Midbrain (tissue), 1 donor: ENCODE measurements at regions not wholly inside any gene's neighbourhood (a gene's known extent, or its start where the extent isn't known, plus 50 kb on each side); places are given as distances from the start of the nearest gene placed in this dataset.

Source experiments
- DNase-seq: peaks from one replicate; lab custom pipeline; 2025; lab: John Stamatoyannopoulos, UW

GRCh38 chr16:49910541-49911071 lies 54.7 kb upstream of the ZNF423 start:
- no peak for DNase-seq

GRCh38 chr16:49911430-49911829 lies 55.5 kb upstream of the ZNF423 start:
- no peak for DNase-seq

DNA sequence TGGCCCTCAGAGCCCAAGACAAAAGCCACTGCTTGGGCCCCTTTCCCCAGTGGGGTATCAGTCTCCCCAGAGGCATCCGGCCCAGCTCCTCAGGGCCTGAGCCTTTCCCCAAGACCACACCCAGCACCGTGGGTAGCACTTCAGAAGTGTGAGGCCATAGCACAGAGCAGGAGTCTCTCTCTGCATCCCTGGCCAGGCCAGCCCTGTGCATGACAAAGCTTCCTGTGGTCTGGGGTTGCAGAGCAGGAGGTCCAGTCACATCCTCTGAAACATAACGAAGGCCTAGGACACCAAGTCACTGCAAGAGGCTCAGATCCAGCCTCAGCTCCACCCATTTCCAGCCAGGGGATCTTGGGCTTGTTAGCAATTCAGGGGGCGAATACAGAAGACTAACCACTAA lies 56.8 kb upstream of the ZNF423 start:
- DNase-seq, result no peak

GRCh38 chr16:49913720-49914119 lies 57.8 kb upstream of the ZNF423 start:
- no peak for DNase-seq

DNA sequence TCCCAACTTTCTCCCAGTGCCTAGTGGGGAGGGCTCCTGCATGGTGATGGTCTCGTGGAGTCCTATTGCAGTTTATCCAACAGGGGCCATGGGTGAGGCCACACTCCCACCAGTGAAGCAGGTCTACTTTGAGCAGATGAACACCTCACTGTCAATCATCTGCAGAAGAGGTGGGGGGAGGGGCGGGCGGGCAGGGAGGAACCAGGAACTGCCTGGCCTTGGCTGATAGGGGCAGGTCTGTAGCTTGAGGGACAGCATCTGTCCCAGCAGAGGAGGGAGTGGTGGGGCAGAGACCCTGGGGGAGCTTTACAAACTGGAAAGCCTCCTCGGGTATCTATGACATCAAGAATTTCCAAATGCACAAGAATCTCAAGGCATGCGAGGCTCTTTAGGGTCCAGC lies 58.7 kb upstream of the ZNF423 start:
- no peak for DNase-seq

DNA sequence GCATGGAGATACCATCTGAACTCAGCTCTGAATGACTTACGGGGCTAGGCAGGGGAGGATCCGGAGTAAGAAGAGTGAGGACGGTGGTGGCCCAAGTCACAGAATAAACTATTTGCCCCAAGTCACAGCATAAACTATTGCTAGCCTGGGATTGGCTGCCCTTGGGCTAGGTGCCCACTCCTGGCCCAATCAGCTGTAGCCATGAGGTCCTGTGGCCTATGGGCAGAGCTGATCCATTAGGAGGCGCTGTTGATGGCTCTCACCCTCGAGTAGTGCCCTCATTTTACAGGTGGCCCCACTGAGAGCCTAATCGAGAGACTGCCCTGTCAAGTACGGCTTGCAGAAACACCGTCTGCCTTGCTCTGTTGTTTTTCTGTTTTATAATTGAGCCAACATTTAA lies 62.3 kb upstream of the ZNF423 start:
- no peak for DNase-seq

DNA sequence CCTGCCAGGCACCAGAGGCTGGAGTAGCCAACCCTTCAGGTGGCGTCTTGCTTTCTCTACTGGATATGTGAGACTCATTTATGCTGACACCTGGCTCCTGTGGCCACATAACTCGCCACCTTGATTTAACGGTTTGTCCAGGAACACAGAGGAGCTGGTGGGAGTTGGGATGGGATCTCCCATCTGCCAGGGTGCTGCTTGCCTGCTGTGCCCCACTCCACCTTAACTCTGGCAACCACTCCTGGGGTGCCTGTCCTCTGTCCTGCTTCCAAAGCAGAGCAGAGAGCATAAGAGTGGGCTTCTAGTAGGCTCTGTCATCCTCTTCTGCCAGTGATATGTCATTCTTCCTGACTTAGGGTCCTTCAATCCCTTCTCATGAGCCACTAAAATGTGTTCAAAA lies 63.4 kb upstream of the ZNF423 start:
- no peak for DNase-seq

DNA sequence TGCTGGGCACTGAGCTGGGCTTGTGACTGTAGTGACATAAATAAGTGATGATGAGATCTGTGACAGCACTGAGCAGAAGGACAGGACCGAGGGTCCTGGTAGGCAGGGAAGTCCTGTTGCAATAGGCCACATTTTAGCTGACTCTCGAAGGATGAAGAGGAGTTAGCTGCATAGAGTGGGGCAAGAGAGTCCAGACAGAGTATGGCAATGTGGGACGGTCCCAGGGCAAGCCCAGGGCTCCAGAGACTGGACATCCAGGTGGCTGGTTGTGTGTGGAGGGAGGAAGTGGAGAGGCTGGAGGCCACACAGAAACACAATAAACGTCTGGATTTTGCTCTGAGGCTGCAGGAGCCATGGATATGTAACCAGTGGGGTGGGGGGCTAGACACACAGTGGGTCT lies 64.5 kb upstream of the ZNF423 start:
- no peak for DNase-seq

- DNase-seq, result no peak
Measured at GRCh38 chr16:49921106-49921505, 65.2 kb upstream of the ZNF423 start.

GRCh38 chr16:49921791-49922456 lies 66.0 kb upstream of the ZNF423 start:
- DNase-seq, result peak; percentile 40

GRCh38 chr16:49923411-49923810 lies 67.5 kb upstream of the ZNF423 start:
- no peak for DNase-seq

DNA sequence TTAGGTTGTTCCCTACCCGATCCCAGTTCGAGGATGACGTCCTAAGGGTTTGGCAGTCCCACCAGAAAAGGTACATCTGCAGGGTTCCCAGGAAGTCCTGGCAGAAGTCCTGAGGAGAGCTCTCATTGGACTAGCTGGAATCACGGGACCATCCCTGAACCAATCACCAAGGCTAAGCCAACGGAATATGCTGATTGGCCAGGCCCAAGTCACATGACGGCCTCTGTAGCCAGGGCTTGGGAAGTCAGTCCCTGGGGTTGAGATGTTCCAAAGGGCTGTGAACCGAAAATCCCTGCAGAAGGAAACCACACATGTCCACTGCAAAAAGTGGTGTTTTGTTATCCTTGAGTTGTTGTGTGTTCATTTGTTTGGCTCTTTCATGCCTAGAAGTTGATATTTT lies 68.2 kb upstream of the ZNF423 start:
- no peak for DNase-seq

DNA sequence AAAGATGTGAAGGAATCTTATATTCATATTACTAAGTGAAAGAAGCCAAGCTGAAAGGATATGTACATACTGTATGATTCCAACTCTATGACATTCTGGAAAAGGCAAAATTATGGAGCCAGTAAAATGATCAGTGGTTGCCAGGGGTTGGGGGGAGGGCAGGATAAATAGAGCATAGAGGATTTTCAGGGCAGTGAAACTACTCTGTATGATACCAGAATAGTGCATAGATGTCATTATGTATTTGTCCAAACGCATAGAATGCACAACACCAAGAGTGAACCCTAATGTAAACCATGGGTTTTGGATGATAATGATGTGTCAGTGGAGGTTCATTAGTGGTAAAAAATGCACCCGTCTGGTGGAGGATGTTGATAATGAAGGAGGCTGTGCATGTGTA lies 71.0 kb upstream of the ZNF423 start:
- no peak for DNase-seq

- DNase-seq, result no peak
Measured at GRCh38 chr16:49928176-49929041, 72.5 kb upstream of the ZNF423 start.

- DNase-seq, result no peak
Measured at GRCh38 chr16:49929626-49930025, 73.7 kb upstream of the ZNF423 start.

GRCh38 chr16:49930841-49931240 lies 74.9 kb upstream of the ZNF423 start:
- DNase-seq, result no peak

DNA sequence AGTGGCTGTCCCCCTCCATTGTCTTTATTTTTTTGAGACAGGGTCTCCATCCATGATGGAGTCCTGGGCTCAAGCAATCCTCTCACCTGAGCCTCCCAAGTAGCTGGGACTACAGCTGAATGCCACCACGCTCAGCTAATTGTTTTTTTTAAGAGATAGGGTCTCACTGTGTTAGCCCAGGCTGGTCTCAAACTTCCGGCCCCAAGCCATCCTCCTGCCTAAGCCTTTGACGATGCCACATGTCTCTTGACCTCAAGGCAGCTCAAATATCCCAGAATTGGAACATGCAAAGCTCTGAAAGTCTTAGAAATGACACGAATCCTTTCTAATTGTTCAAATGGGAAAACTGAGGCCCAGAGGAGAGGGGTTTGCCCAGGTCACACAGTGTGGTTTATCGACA lies 75.4 kb upstream of the ZNF423 start:
- DNase-seq, result no peak

DNA sequence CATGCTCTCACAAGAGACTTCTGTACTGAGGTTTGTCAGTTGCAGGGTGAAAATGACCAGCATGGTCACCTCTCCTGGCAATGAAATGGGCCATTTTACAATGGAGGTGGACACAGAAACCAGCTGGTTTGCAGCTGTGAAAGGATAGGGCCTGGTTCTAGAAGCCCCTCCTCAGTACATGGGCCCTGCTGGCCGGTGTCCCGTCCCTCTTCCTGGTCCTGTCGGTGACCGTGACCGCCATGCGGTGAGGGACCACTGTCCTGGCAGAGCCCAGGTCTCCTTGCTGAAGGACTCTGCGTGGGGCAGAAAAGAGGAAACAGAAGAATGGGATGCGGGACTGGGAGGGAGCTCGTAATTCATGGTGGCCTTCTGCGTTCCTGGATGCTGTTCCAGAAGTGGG lies 76.0 kb upstream of the ZNF423 start:
- DNase-seq, result no peak

- DNase-seq, result no peak
Measured at GRCh38 chr16:49932434-49932833, 76.5 kb upstream of the ZNF423 start.

DNA sequence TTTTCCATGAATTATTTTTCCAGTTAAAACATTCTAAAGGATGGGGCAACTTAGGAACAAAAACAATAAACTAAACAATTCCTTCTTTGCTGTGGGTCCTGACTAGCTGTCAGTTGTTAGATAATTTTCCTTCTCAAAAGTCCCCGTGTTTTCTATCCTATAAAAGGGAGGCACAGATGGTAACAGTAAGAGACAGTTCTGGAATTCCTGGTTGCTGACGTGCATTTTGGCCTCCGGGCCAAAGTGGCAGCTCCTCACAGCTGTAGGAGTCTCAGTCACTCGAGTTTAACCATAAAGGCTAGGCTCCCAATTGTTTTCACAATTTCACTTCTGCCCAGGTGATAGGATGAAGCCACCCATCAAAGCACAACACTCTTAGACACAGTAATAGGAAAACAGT lies 77.0 kb upstream of the ZNF423 start:
- DNase-seq, result no peak

DNA sequence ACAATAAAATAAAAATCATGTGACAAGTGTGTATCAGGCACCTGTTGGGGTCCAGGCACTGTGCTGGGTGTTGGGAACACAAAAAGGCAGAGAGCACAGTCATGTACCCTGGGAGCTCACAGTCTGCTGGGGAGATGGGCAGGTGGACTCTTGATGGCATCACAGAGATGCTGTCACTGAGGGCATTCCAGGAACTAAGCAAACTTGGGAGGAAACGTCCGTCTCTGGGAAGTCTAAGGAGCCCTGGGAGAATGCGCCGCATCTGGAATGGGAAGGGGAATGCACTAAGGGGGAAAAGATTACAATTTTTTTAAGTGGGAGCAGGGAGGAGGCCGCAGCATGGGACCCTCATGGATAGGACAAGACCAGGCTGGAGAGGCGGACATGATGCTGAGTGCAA lies 80.9 kb upstream of the ZNF423 start:
- DNase-seq, result no peak

- no peak for DNase-seq
Measured at GRCh38 chr16:49937886-49938285, 82.0 kb upstream of the ZNF423 start.

GRCh38 chr16:49939495-49939894 lies 83.6 kb upstream of the ZNF423 start:
- no peak for DNase-seq
